WERI-Rb-1 (cell line): ENCODE measurements at regions not wholly inside any gene's neighbourhood (a gene's known extent, or its start where the extent isn't known, plus 50 kb on each side); places are given as distances from the start of the nearest gene placed in this dataset.

Experiments
- DNase-seq: peaks from one replicate; pipeline ENCODE4 v3.0.0-alpha.2; 2020
- H3K27ac ChIP-seq: fragments of 250-450 bp; sonication (Bioruptor Pico); 2 replicates; pipeline ENCODE4 v1.5.1; 2020; ENCODE audit warnings: mild to moderate bottlenecking, moderate library complexity
- H3K27me3 ChIP-seq: fragments of 250-450 bp; sonication (Bioruptor Pico); 2 replicates; pipeline ENCODE4 v1.5.1; 2021; ENCODE audit warnings: mild to moderate bottlenecking, low read depth, moderate library complexity; ENCODE audit not compliant: insufficient read depth, severe bottlenecking
- H3K36me3 ChIP-seq: fragments of 250-450 bp; sonication (Bioruptor Pico); 2 replicates; pipeline ENCODE4 v1.5.1; 2020; ENCODE audit warnings: mild to moderate bottlenecking, moderate library complexity
- H3K4me3 ChIP-seq: 2 replicates; pipeline ENCODE4 v1.5.1; 2011; ENCODE audit warnings: low read depth, mild to moderate bottlenecking, control low read depth, low read length
- H3K9me3 ChIP-seq: fragments of 250-450 bp; sonication (Bioruptor Pico); 2 replicates; pipeline ENCODE4 v1.5.1; 2021; ENCODE audit warnings: mild to moderate bottlenecking, moderate library complexity; ENCODE audit not compliant: severe bottlenecking
- TF ChIP-seq, protein P1 (sequence below): IDR thresholded peaks from 2 replicates; pipeline ENCODE4 v1.5.1; 2011; ENCODE audit warnings: low read depth, mild to moderate bottlenecking, control low read depth, inconsistent platforms, low read length

- Histone ChIP-seq H3K4me3 (no peak overlapping the region), H3K27me3 (peaks cover 95% of the 10 kb centered on the region), H3K36me3 (no peaks in the 10 kb centered on the region), H3K9me3 (no peaks in the 10 kb centered on the region), H3K27ac (no peak overlapping the region)
- TF ChIP-seq, protein P1, sequence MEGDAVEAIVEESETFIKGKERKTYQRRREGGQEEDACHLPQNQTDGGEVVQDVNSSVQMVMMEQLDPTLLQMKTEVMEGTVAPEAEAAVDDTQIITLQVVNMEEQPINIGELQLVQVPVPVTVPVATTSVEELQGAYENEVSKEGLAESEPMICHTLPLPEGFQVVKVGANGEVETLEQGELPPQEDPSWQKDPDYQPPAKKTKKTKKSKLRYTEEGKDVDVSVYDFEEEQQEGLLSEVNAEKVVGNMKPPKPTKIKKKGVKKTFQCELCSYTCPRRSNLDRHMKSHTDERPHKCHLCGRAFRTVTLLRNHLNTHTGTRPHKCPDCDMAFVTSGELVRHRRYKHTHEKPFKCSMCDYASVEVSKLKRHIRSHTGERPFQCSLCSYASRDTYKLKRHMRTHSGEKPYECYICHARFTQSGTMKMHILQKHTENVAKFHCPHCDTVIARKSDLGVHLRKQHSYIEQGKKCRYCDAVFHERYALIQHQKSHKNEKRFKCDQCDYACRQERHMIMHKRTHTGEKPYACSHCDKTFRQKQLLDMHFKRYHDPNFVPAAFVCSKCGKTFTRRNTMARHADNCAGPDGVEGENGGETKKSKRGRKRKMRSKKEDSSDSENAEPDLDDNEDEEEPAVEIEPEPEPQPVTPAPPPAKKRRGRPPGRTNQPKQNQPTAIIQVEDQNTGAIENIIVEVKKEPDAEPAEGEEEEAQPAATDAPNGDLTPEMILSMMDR: no peak
- no peak for DNase-seq
These were observed 242.1 kb upstream of the IRX1 start for GRCh38 chr5:3353561-3353960.

- DNase-seq: no peak
- Histone ChIP-seq H3K9me3 (no peaks in the 10 kb centered on the region), H3K27me3 (peaks cover 95% of the 10 kb centered on the region), H3K36me3 (no peaks in the 10 kb centered on the region), H3K27ac (no peak overlapping the region), H3K4me3 (no peak overlapping the region)
- TF ChIP-seq, protein P1: no peak
These were observed 242.9 kb upstream of the IRX1 start for GRCh38 chr5:3352711-3353110.

- TF ChIP-seq, protein P1: no peak
- Histone ChIP-seq H3K27me3 (peaks cover 95% of the 10 kb centered on the region), H3K4me3 (no peak overlapping the region), H3K36me3 (no peaks in the 10 kb centered on the region), H3K27ac (no peak overlapping the region), H3K9me3 (no peaks in the 10 kb centered on the region)
- no peak for DNase-seq
These were observed 243.8 kb upstream of the IRX1 start for GRCh38 chr5:3351581-3352442.

DNA sequence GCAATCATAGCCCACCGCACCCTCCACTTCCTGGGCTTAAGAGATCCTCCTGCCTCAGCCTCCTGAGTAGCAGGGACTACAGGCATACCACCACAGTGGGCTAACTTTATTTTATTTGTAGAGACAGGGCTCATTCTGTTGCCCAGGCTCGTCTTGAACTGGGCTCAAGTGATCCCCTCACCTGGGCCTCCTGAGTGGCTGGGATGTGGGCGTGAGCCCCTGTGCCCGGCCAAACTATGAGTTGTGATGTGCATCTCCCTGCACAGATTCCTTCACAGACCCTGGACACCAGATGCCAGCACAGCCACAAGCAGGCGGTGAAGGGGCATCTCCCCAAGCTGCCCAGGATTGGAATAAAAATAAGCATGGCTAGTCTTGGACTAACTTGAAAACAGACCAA lies 244.9 kb upstream of the IRX1 start:
- Histone ChIP-seq H3K9me3 (no peaks in the 10 kb centered on the region), H3K36me3 (no peaks in the 10 kb centered on the region), H3K4me3 (no peak overlapping the region), H3K27me3 (peaks cover 95% of the 10 kb centered on the region), H3K27ac (no peak overlapping the region)
- TF ChIP-seq, protein P1: no peak
- no peak for DNase-seq

DNA sequence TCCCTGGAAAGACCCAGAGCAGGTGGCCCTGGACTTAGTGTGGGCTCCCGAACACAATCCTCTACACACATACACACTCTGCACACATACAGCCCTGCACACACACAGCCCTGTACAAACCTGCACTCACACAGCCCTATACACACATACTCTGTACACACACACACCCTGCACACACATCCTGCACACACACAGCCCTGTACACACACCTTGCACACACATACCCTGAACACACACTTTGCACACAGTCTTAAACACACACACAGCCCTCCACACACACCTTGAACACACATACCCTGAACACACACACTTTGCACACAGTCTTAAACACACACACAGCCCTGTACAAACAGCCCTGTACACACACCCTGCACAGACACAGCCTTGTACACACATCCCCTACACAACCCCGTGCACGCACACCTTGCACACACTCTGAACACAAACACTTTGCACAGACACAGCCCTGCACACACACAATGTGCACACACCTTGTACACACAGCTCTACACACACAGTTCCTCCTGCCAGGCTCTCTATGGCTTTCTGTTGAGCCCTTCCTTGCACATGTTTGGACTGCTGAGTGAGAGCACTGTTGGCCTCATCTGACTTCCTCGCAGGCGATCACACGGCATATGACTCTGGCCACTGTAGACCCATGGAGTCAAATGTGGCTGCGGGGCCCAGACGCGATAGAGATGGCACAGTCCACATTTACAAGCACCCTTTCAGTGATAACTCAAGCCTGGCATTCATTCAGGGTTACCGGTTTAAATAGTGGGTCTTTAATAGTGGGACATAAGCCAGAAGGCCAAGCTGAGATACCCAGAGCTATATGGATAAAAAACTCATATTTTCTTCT lies 245.7 kb upstream of the IRX1 start:
- no peak for DNase-seq
- no peak overlapping the region for H3K27ac ChIP-seq
- H3K27me3 ChIP-seq: peaks cover 97% of the 10 kb centered on the region
- H3K9me3 ChIP-seq: no peaks in the 10 kb centered on the region
- TF ChIP-seq, protein P1: no peak
- H3K36me3 ChIP-seq: no peaks in the 10 kb centered on the region
- no peak overlapping the region for H3K4me3 ChIP-seq
